ENCODE measurements at regions not wholly inside any gene's neighbourhood (a gene's known extent, or its start where the extent isn't known, plus 50 kb on each side); places are given as distances from the start of the nearest gene placed in this dataset.
A peak's percentile ranks its signal among the peaks of the same experiment; 100 is the strongest.

DNA sequence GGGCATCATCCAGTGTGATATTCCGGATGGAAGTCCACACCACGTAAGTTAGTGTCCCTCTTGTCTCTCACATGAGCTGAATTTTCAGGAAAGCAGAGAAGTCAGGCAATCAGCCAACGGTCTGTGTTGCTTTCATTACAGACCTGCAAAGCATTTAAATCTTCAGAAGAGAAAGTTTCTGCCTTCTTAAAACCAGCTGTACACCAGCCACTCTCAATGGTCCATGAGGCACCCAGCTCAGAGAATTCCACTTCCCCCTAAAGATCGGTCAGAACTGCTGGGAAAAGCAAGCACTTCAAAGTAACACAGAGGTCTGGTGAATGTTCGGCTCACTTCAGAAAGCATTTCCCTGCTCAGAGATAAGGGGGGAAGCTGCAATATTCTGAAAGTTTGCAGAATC lies 903.7 kb downstream of the EPHA3 start:
- no peak overlapping the region for H4K8ac ChIP-seq (ENCODE audit: low read depth, low read length)
- DNase-seq, result no peak

DNA sequence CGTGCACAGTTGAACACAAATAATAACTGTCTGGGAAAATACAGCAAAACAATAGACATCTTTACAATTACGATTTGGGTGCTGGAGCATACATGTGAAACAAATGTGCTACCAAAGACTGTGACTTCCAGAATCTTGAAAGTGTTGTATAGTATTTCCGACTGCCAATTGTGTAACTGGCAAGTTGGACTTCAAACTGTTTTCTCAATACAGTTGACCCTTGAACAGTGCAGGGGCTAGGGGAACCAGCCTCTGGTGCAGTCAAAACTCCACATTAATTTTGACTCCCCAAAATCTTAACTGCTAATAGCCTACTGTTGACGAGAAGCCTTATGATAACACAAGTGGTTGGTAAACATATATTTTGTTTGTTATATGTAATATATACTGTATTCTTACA lies 904.2 kb downstream of the EPHA3 start:
- no peak overlapping the region for H3K9ac ChIP-seq (ENCODE audit: low read length)
- H4K8ac ChIP-seq (ENCODE audit: low read depth, low read length), result no peak overlapping the region
- DNase-seq, result no peak
- no peak overlapping the region for H3K4me3 ChIP-seq (ENCODE audit: low read length)
- peak overlapping the region; percentile 70 for H3K18ac ChIP-seq (ENCODE audit: low read length)
- H3K23ac ChIP-seq (ENCODE audit: low read length), result no peak overlapping the region
- no peak overlapping the region for H4K5ac ChIP-seq (ENCODE audit: low read length)
- H3K79me2 ChIP-seq (ENCODE audit: control insufficient read depth, insufficient read depth, low read length), result no peaks in the 10 kb centered on the region
- H3K27me3 ChIP-seq (ENCODE audit: insufficient read depth, low read length, poor library complexity), result no peaks in the 10 kb centered on the region
- no CpG with 5 or more reads among the region's 4 CpGs for WGBS (ENCODE audit: extremely low coverage, insufficient coverage, low lambda C conversion rate)
- H2AK5ac ChIP-seq (ENCODE audit: low read length), result no peak overlapping the region
- H2BK15ac ChIP-seq (replicated peaks; ENCODE audit: low read depth), result no peak overlapping the region
- H2BK5ac ChIP-seq (ENCODE audit: low read length), result no peak overlapping the region
- no peak overlapping the region for H3K27ac ChIP-seq (ENCODE audit: low read depth, low read length)
- H3K4ac ChIP-seq (ENCODE audit: low read depth, low read length), result no peak overlapping the region
- H2BK120ac ChIP-seq (ENCODE audit: low read depth, low read length), result no peak overlapping the region
- H3K4me1 ChIP-seq (ENCODE audit: control insufficient read depth, low read depth, low read length), result no peaks in the 10 kb centered on the region
- no peaks in the 10 kb centered on the region for H3K79me1 ChIP-seq (ENCODE audit: low read length)
- H3K4me2 ChIP-seq (ENCODE audit: low read length), result no peak overlapping the region
- no peak overlapping the region for H3K56ac ChIP-seq (ENCODE audit: low read length)
- H3K36me3 ChIP-seq (ENCODE audit: control insufficient read depth, insufficient read depth, low read length), result no peaks in the 10 kb centered on the region

More for the DNA sequence above, 903.7 kb downstream of the EPHA3 start:
- H4K5ac ChIP-seq (ENCODE audit: low read length), result no peak overlapping the region
- H3K4ac ChIP-seq (ENCODE audit: low read depth, low read length), result peak overlapping the region; percentile 75
- no peak overlapping the region for H3K23ac ChIP-seq (ENCODE audit: low read length)
- H2BK120ac ChIP-seq (ENCODE audit: low read depth, low read length), result peak overlapping the region; percentile 82
- no peak overlapping the region for H3K4me2 ChIP-seq (ENCODE audit: low read length)
- no peak overlapping the region for H2BK15ac ChIP-seq (replicated peaks; ENCODE audit: low read depth)
- no peak overlapping the region for H2AK5ac ChIP-seq (ENCODE audit: low read length)
- H3K36me3 ChIP-seq (ENCODE audit: control insufficient read depth, insufficient read depth, low read length), result no peaks in the 10 kb centered on the region
- H3K79me1 ChIP-seq (ENCODE audit: low read length), result no peaks in the 10 kb centered on the region
- H2BK5ac ChIP-seq (ENCODE audit: low read length), result no peak overlapping the region
- H3K4me3 ChIP-seq (ENCODE audit: low read length), result no peak overlapping the region
- H3K79me2 ChIP-seq (ENCODE audit: control insufficient read depth, insufficient read depth, low read length), result no peaks in the 10 kb centered on the region
- no peak overlapping the region for H3K9ac ChIP-seq (ENCODE audit: low read length)
- H3K18ac ChIP-seq (ENCODE audit: low read length), result no peak overlapping the region
- no peaks in the 10 kb centered on the region for H3K4me1 ChIP-seq (ENCODE audit: control insufficient read depth, low read depth, low read length)
- H3K27ac ChIP-seq (ENCODE audit: low read depth, low read length), result no peak overlapping the region
- no peaks in the 10 kb centered on the region for H3K27me3 ChIP-seq (ENCODE audit: insufficient read depth, low read length, poor library complexity)
- WGBS (ENCODE audit: extremely low coverage, insufficient coverage, low lambda C conversion rate), result no CpG with 5 or more reads among the region's 5 CpGs
- H3K56ac ChIP-seq (ENCODE audit: low read length), result no peak overlapping the region

DNA sequence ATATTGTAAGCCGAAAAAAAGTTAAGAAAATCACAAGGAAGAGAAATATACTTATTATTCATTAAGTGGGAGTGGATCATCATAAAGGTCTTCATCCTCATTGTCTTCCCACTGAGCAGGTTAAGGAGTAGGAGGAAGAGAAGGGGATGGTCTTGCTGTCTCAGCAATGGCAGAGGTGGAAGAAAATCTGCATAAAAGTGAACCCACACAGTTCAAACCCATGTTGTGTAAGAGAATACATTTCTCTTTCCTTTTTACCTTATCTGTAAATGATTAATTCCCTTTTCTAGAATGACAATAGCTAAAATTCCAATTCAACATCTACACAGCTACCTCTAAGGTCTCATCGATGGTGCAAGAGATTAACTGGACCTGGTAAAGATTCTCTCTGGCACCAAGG lies 904.6 kb downstream of the EPHA3 start:
- Histone ChIP-seq H3K18ac (ENCODE audit: low read length) (no peak overlapping the region), H4K5ac (ENCODE audit: low read length) (no peak overlapping the region), H3K4me1 (ENCODE audit: control insufficient read depth, low read depth, low read length) (no peaks in the 10 kb centered on the region), H3K36me3 (ENCODE audit: control insufficient read depth, insufficient read depth, low read length) (no peaks in the 10 kb centered on the region), H3K79me2 (ENCODE audit: control insufficient read depth, insufficient read depth, low read length) (no peaks in the 10 kb centered on the region), H2BK5ac (ENCODE audit: low read length) (no peak overlapping the region), H3K56ac (ENCODE audit: low read length) (no peak overlapping the region), H3K4ac (ENCODE audit: low read depth, low read length) (peak overlapping the region; percentile 3), H3K9ac (ENCODE audit: low read length) (no peak overlapping the region), H2BK120ac (ENCODE audit: low read depth, low read length) (peak overlapping the region; percentile 45), H3K27me3 (ENCODE audit: insufficient read depth, low read length, poor library complexity) (no peaks in the 10 kb centered on the region), H4K8ac (ENCODE audit: low read depth, low read length) (no peak overlapping the region), H3K79me1 (ENCODE audit: low read length) (no peaks in the 10 kb centered on the region), H3K23ac (ENCODE audit: low read length) (no peak overlapping the region), H2AK5ac (ENCODE audit: low read length) (no peak overlapping the region), H2BK15ac (replicated peaks; ENCODE audit: low read depth) (no peak overlapping the region), H3K4me2 (ENCODE audit: low read length) (no peak overlapping the region), H3K27ac (ENCODE audit: low read depth, low read length) (no peak overlapping the region), H3K4me3 (ENCODE audit: low read length) (no peak overlapping the region)
- DNase-seq, result no peak
- WGBS (ENCODE audit: extremely low coverage, insufficient coverage, low lambda C conversion rate), result no CpG with 5 or more reads among the region's 2 CpGs

DNA sequence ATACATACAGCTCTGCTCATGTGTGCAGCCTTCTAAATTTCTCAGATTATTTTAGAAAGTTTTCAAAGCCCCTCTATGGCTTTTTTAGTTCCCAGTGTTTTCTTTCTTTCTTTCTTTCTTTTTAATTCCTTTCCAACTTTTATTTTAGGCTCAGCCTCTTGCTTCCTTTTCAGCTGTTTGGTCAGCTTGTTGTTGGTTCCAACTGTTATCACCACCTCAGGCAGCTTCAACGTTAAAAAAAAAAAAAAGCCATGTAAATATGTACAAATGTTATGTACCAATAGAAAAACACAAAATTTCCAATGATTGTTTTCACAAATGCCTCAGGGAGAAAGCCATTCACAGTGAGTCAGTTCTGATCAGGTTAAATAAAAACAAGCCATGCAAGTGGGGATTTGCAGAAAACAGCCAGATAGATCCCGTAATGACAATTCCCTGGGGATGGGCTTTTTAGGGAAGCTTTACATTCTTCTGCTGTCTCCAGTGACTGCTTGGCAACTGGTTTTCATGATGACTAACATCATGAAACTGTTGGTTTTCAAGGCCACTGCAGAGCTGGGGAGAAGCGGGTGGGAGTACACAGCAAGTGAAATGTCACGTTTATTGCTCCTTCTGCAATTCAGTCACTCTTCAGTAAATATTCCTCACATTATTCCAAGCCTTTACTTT lies 908.4 kb downstream of the EPHA3 start:
- Histone ChIP-seq H2BK120ac (ENCODE audit: low read depth, low read length) (no peak overlapping the region), H3K4me3 (ENCODE audit: low read length) (no peak overlapping the region)

DNA sequence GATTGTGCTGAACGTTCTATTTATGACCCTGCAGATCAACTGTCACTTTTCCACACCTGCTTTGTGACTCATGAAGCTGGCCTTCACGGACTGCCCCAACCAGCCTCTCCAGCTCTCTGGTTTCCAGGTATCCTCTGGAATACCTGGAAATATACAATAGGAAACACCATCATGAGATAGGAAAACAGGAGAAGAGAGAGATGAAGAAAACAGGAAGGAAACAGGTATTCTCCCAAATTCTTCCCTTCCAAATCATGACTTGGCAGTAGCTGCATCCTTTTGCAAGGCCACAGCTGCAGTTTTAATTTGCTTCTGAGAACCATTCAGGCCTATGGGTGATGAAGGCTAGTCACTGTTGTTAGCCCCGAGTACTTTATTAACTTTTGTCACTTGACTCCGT lies 909.1 kb downstream of the EPHA3 start:
- no CpG with 5 or more reads among the region's 4 CpGs for WGBS (ENCODE audit: extremely low coverage, insufficient coverage, low lambda C conversion rate)
- no peaks in the 10 kb centered on the region for H3K79me1 ChIP-seq (ENCODE audit: low read length)
- no peaks in the 10 kb centered on the region for H3K79me2 ChIP-seq (ENCODE audit: control insufficient read depth, insufficient read depth, low read length)
- H3K23ac ChIP-seq (ENCODE audit: low read length), result no peak overlapping the region
- no peak overlapping the region for H3K27ac ChIP-seq (ENCODE audit: low read depth, low read length)
- no peak overlapping the region for H4K5ac ChIP-seq (ENCODE audit: low read length)
- no peak overlapping the region for H2BK5ac ChIP-seq (ENCODE audit: low read length)
- H2BK15ac ChIP-seq (replicated peaks; ENCODE audit: low read depth), result no peak overlapping the region
- no peaks in the 10 kb centered on the region for H3K4me1 ChIP-seq (ENCODE audit: control insufficient read depth, low read depth, low read length)
- H4K8ac ChIP-seq (ENCODE audit: low read depth, low read length), result no peak overlapping the region
- H2BK120ac ChIP-seq (ENCODE audit: low read depth, low read length), result peak overlapping the region; percentile 28
- H3K27me3 ChIP-seq (ENCODE audit: insufficient read depth, low read length, poor library complexity), result no peaks in the 10 kb centered on the region
- H3K4me2 ChIP-seq (ENCODE audit: low read length), result no peak overlapping the region
- H3K9ac ChIP-seq (ENCODE audit: low read length), result no peak overlapping the region
- no peak overlapping the region for H3K4ac ChIP-seq (ENCODE audit: low read depth, low read length)
- DNase-seq, result peak; percentile 31
- no peaks in the 10 kb centered on the region for H3K36me3 ChIP-seq (ENCODE audit: control insufficient read depth, insufficient read depth, low read length)
- no peak overlapping the region for H3K56ac ChIP-seq (ENCODE audit: low read length)
- no peak overlapping the region for H2AK5ac ChIP-seq (ENCODE audit: low read length)
- H3K18ac ChIP-seq (ENCODE audit: low read length), result peak overlapping the region; percentile 56
- no peak overlapping the region for H3K4me3 ChIP-seq (ENCODE audit: low read length)

More for the DNA sequence above, 908.4 kb downstream of the EPHA3 start:
- H2BK5ac ChIP-seq (ENCODE audit: low read length), result no peak overlapping the region
- H4K8ac ChIP-seq (ENCODE audit: low read depth, low read length), result no peak overlapping the region
- peak; percentile 94 for DNase-seq
- no peak overlapping the region for H3K4ac ChIP-seq (ENCODE audit: low read depth, low read length)
- H3K27me3 ChIP-seq (ENCODE audit: insufficient read depth, low read length, poor library complexity), result no peaks in the 10 kb centered on the region
- H2AK5ac ChIP-seq (ENCODE audit: low read length), result no peak overlapping the region
- H3K79me2 ChIP-seq (ENCODE audit: control insufficient read depth, insufficient read depth, low read length), result no peaks in the 10 kb centered on the region
- peak overlapping the region; percentile 19 for H3K27ac ChIP-seq (ENCODE audit: low read depth, low read length)
- H3K36me3 ChIP-seq (ENCODE audit: control insufficient read depth, insufficient read depth, low read length), result no peaks in the 10 kb centered on the region
- no peak overlapping the region for H2BK15ac ChIP-seq (replicated peaks; ENCODE audit: low read depth)
- no peak overlapping the region for H3K4me2 ChIP-seq (ENCODE audit: low read length)
- WGBS (ENCODE audit: extremely low coverage, insufficient coverage, low lambda C conversion rate), result no CpG with 5 or more reads among the region's 4 CpGs
- no peaks in the 10 kb centered on the region for H3K79me1 ChIP-seq (ENCODE audit: low read length)
- H3K23ac ChIP-seq (ENCODE audit: low read length), result no peak overlapping the region
- H3K18ac ChIP-seq (ENCODE audit: low read length), result peak overlapping the region; percentile 60
- H3K9ac ChIP-seq (ENCODE audit: low read length), result no peak overlapping the region
- H4K5ac ChIP-seq (ENCODE audit: low read length), result no peak overlapping the region
- H3K56ac ChIP-seq (ENCODE audit: low read length), result no peak overlapping the region
- no peaks in the 10 kb centered on the region for H3K4me1 ChIP-seq (ENCODE audit: control insufficient read depth, low read depth, low read length)

DNA sequence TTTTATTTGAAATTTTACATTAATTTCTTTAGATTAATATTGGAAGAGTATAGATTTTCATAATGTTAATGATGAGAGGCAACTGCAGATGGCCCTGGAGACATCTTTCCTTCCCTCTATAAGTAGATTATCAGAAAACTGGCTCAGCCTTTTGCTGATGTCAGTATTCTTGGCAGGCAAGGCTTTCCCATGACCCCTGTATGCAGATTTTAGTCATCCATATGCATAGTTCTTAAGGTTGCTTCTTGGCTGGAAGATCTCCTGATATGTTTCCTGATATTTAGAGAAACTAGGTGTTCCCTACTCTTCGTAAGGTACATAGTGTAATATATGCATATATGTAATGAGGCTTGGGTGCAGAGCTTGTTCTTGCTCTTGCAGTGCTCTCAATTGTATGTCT lies 911.4 kb downstream of the EPHA3 start:
- H4K8ac ChIP-seq (ENCODE audit: low read depth, low read length), result no peak overlapping the region
- H3K9ac ChIP-seq (ENCODE audit: low read length), result no peak overlapping the region
- no peak overlapping the region for H3K27ac ChIP-seq (ENCODE audit: low read depth, low read length)
- H3K27me3 ChIP-seq (ENCODE audit: insufficient read depth, low read length, poor library complexity), result no peaks in the 10 kb centered on the region
- no peaks in the 10 kb centered on the region for H3K4me1 ChIP-seq (ENCODE audit: control insufficient read depth, low read depth, low read length)
- no peak overlapping the region for H4K5ac ChIP-seq (ENCODE audit: low read length)
- no peak overlapping the region for H3K56ac ChIP-seq (ENCODE audit: low read length)
- no peak overlapping the region for H2BK120ac ChIP-seq (ENCODE audit: low read depth, low read length)
- no peak overlapping the region for H3K4me2 ChIP-seq (ENCODE audit: low read length)
- no peaks in the 10 kb centered on the region for H3K36me3 ChIP-seq (ENCODE audit: control insufficient read depth, insufficient read depth, low read length)
- H3K79me1 ChIP-seq (ENCODE audit: low read length), result no peaks in the 10 kb centered on the region
- no peak overlapping the region for H3K18ac ChIP-seq (ENCODE audit: low read length)
- no peak overlapping the region for H3K4ac ChIP-seq (ENCODE audit: low read depth, low read length)
- WGBS (ENCODE audit: extremely low coverage, insufficient coverage, low lambda C conversion rate), result no CpG with 5 or more reads among the region's 1 CpG
- no peaks in the 10 kb centered on the region for H3K79me2 ChIP-seq (ENCODE audit: control insufficient read depth, insufficient read depth, low read length)
- H2AK5ac ChIP-seq (ENCODE audit: low read length), result no peak overlapping the region
- H3K23ac ChIP-seq (ENCODE audit: low read length), result no peak overlapping the region
- no peak for DNase-seq
- no peak overlapping the region for H2BK5ac ChIP-seq (ENCODE audit: low read length)
- H3K4me3 ChIP-seq (ENCODE audit: low read length), result no peak overlapping the region
- H2BK15ac ChIP-seq (replicated peaks; ENCODE audit: low read depth), result no peak overlapping the region
